ENCODE measurements at regions not wholly inside any gene's neighbourhood (a gene's known extent, or its start where the extent isn't known, plus 50 kb on each side); places are given as distances from the start of the nearest gene placed in this dataset.

DNA sequence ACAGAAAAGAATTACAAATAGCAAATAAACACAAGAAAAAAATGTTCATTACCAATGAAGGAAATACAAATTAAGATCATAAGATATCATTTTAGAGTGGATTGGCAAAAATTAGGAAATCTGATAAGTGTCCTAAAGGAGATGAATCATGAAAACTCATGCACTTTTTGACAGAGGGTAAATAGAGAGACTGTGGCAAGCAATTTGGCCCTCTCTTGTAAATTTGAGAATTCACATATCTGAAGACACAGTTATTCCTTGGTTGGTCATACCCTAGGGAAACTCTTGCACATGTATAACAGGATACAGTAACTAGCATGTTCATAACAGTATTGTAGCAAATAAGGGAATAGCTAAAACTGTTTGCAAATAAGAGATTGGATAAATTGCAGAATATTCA lies 246.0 kb upstream of the GADL1 start:
- Histone ChIP-seq H3K27ac (ENCODE audit: low read depth, low read length) (no peak overlapping the region), H3K9ac (ENCODE audit: low read depth, low read length) (no peak overlapping the region), H3K4me1 (ENCODE audit: control insufficient read depth, insufficient read depth, low read length) (peaks cover 38% of the 10 kb centered on the region), H3K9me3 (ENCODE audit: control insufficient read depth, insufficient read depth, low read length) (no peaks in the 10 kb centered on the region), H3K4me3 (ENCODE audit: low read depth, low read length) (no peak overlapping the region), H3K36me3 (ENCODE audit: control insufficient read depth, insufficient read depth, low read length) (no peaks in the 10 kb centered on the region), H3K27me3 (ENCODE audit: control insufficient read depth, insufficient read depth, low read length) (no peaks in the 10 kb centered on the region)

GRCh38 chr3:31142139-31142538 lies 247.7 kb upstream of the GADL1 start:
- H3K4me3 ChIP-seq (ENCODE audit: low read depth, low read length): peak overlapping the region; percentile 26
- H3K36me3 ChIP-seq (ENCODE audit: control insufficient read depth, insufficient read depth, low read length): no peaks in the 10 kb centered on the region
- H3K27ac ChIP-seq (ENCODE audit: low read depth, low read length): peak overlapping the region; percentile 81
- no peak overlapping the region for H3K9ac ChIP-seq (ENCODE audit: low read depth, low read length)
- H3K4me1 ChIP-seq (ENCODE audit: control insufficient read depth, insufficient read depth, low read length): peaks cover 38% of the 10 kb centered on the region
- H3K27me3 ChIP-seq (ENCODE audit: control insufficient read depth, insufficient read depth, low read length): no peaks in the 10 kb centered on the region
- H3K9me3 ChIP-seq (ENCODE audit: control insufficient read depth, insufficient read depth, low read length): peaks cover 5% of the 10 kb centered on the region

- H3K9ac ChIP-seq (ENCODE audit: low read depth, low read length): no peak overlapping the region
- no peaks in the 10 kb centered on the region for H3K36me3 ChIP-seq (ENCODE audit: control insufficient read depth, insufficient read depth, low read length)
- peak overlapping the region; percentile 26 for H3K4me3 ChIP-seq (ENCODE audit: low read depth, low read length)
- H3K27me3 ChIP-seq (ENCODE audit: control insufficient read depth, insufficient read depth, low read length): no peaks in the 10 kb centered on the region
- peaks cover 38% of the 10 kb centered on the region for H3K4me1 ChIP-seq (ENCODE audit: control insufficient read depth, insufficient read depth, low read length)
- peaks cover 9% of the 10 kb centered on the region for H3K9me3 ChIP-seq (ENCODE audit: control insufficient read depth, insufficient read depth, low read length)
- H3K27ac ChIP-seq (ENCODE audit: low read depth, low read length): peak overlapping the region; percentile 81
Measured at GRCh38 chr3:31142543-31142942, 248.1 kb upstream of the GADL1 start.

- H3K4me3 ChIP-seq (ENCODE audit: low read depth, low read length): no peak overlapping the region
- H3K9me3 ChIP-seq (ENCODE audit: control insufficient read depth, insufficient read depth, low read length): peaks cover 12% of the 10 kb centered on the region
- H3K27ac ChIP-seq (ENCODE audit: low read depth, low read length): no peak overlapping the region
- H3K4me1 ChIP-seq (ENCODE audit: control insufficient read depth, insufficient read depth, low read length): peaks cover 38% of the 10 kb centered on the region
- no peaks in the 10 kb centered on the region for H3K36me3 ChIP-seq (ENCODE audit: control insufficient read depth, insufficient read depth, low read length)
- no peaks in the 10 kb centered on the region for H3K27me3 ChIP-seq (ENCODE audit: control insufficient read depth, insufficient read depth, low read length)
- no peak overlapping the region for H3K9ac ChIP-seq (ENCODE audit: low read depth, low read length)
Measured at GRCh38 chr3:31145062-31145461, 250.6 kb upstream of the GADL1 start.

DNA sequence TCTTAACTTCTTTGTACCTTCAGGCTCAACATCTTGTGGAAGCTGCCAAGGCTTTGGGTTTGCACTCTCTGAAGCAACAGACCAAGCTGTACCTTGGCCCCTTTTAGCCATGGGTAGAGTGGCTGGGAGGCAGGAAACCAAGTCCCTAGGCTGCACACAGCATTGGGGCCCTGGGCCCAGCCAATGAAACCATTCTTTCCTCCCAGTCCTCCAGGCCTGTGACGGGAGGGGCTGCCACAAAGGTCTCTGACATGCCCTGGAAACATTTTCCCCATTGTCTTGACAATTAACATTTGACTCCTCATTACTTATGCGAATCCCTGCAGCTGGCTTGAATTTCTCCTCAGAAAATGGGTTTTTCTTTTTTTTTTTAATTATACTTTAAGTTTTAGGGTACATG lies 253.1 kb upstream of the GADL1 start:
- H3K9ac ChIP-seq (ENCODE audit: low read depth, low read length): no peak overlapping the region
- no peak overlapping the region for H3K27ac ChIP-seq (ENCODE audit: low read depth, low read length)
- H3K4me3 ChIP-seq (ENCODE audit: low read depth, low read length): no peak overlapping the region; the same call in 1 of the 2 replicates

GRCh38 chr3:31157047-31157694 lies 262.7 kb upstream of the GADL1 start:
- Histone ChIP-seq H3K27me3 (ENCODE audit: control insufficient read depth, insufficient read depth, low read length) (no peaks in the 10 kb centered on the region), H3K9me3 (ENCODE audit: control insufficient read depth, insufficient read depth, low read length) (no peaks in the 10 kb centered on the region), H3K9ac (ENCODE audit: low read depth, low read length) (no peak overlapping the region), H3K36me3 (ENCODE audit: control insufficient read depth, insufficient read depth, low read length) (no peaks in the 10 kb centered on the region), H3K4me3 (ENCODE audit: low read depth, low read length) (no peak overlapping the region), H3K4me1 (ENCODE audit: control insufficient read depth, insufficient read depth, low read length) (no peaks in the 10 kb centered on the region), H3K27ac (ENCODE audit: low read depth, low read length) (no peak overlapping the region)

More for the DNA sequence above, 253.1 kb upstream of the GADL1 start:
- peaks cover 12% of the 10 kb centered on the region for H3K9me3 ChIP-seq (ENCODE audit: control insufficient read depth, insufficient read depth, low read length)
- no peaks in the 10 kb centered on the region for H3K36me3 ChIP-seq (ENCODE audit: control insufficient read depth, insufficient read depth, low read length)
- peaks cover 20% of the 10 kb centered on the region for H3K4me1 ChIP-seq (ENCODE audit: control insufficient read depth, insufficient read depth, low read length)
- no peaks in the 10 kb centered on the region for H3K27me3 ChIP-seq (ENCODE audit: control insufficient read depth, insufficient read depth, low read length)

DNA sequence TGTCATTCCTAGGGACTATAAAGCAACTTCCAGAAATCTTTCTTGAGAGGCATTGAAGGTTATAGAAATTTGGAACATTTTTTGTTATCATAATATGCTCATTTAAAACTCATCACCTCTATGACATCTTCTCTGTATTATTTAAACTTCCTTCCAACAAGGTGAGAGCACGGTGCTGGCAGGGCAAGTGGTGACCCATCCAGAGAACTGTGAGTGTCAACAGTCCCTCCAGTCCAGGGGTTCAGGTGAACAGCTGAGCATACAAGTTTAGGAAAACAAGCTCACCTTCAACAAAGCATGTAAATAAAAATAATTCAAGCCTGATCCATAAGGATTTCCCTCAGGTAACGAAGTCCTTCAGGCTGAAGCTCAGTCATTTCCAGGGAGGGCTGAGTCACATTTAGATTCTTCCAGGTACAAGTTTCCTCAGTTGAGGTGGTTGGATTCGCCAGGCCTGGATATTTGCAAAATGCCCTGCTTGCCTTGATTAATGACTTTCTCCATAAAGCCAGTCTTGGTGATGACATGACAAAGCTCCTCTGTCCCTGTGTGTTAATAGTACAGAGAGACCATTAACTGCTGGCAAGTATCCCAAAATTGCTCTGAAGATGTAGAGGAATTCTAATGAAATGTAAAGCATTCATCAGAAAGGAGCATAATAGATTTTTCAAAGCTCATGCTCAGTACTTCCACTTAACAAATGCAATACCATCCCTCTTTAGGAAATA lies 263.6 kb upstream of the GADL1 start:
- no peaks in the 10 kb centered on the region for H3K36me3 ChIP-seq (ENCODE audit: control insufficient read depth, insufficient read depth, low read length)
- no peak overlapping the region for H3K9ac ChIP-seq (ENCODE audit: low read depth, low read length)
- H3K9me3 ChIP-seq (ENCODE audit: control insufficient read depth, insufficient read depth, low read length): no peaks in the 10 kb centered on the region
- H3K4me1 ChIP-seq (ENCODE audit: control insufficient read depth, insufficient read depth, low read length): no peaks in the 10 kb centered on the region
- no peaks in the 10 kb centered on the region for H3K27me3 ChIP-seq (ENCODE audit: control insufficient read depth, insufficient read depth, low read length)
- H3K27ac ChIP-seq (ENCODE audit: low read depth, low read length): no peak overlapping the region
- H3K4me3 ChIP-seq (ENCODE audit: low read depth, low read length): no peak overlapping the region

- H3K27me3 ChIP-seq (ENCODE audit: control insufficient read depth, insufficient read depth, low read length): no peaks in the 10 kb centered on the region
- H3K4me3 ChIP-seq (ENCODE audit: low read depth, low read length): no peak overlapping the region
- H3K27ac ChIP-seq (ENCODE audit: low read depth, low read length): no peak overlapping the region
- H3K9ac ChIP-seq (ENCODE audit: low read depth, low read length): no peak overlapping the region
- no peaks in the 10 kb centered on the region for H3K9me3 ChIP-seq (ENCODE audit: control insufficient read depth, insufficient read depth, low read length)
- no peaks in the 10 kb centered on the region for H3K36me3 ChIP-seq (ENCODE audit: control insufficient read depth, insufficient read depth, low read length)
- no peaks in the 10 kb centered on the region for H3K4me1 ChIP-seq (ENCODE audit: control insufficient read depth, insufficient read depth, low read length)
Measured at GRCh38 chr3:31159331-31160039, 265.0 kb upstream of the GADL1 start.

- Histone ChIP-seq H3K9ac (ENCODE audit: low read depth, low read length) (no peak overlapping the region), H3K9me3 (ENCODE audit: control insufficient read depth, insufficient read depth, low read length) (no peaks in the 10 kb centered on the region), H3K27ac (ENCODE audit: low read depth, low read length) (no peak overlapping the region), H3K27me3 (ENCODE audit: control insufficient read depth, insufficient read depth, low read length) (no peaks in the 10 kb centered on the region), H3K36me3 (ENCODE audit: control insufficient read depth, insufficient read depth, low read length) (no peaks in the 10 kb centered on the region), H3K4me3 (ENCODE audit: low read depth, low read length) (no peak overlapping the region), H3K4me1 (ENCODE audit: control insufficient read depth, insufficient read depth, low read length) (peaks cover 16% of the 10 kb centered on the region)
Measured at GRCh38 chr3:31161889-31162288, 267.4 kb upstream of the GADL1 start.

DNA sequence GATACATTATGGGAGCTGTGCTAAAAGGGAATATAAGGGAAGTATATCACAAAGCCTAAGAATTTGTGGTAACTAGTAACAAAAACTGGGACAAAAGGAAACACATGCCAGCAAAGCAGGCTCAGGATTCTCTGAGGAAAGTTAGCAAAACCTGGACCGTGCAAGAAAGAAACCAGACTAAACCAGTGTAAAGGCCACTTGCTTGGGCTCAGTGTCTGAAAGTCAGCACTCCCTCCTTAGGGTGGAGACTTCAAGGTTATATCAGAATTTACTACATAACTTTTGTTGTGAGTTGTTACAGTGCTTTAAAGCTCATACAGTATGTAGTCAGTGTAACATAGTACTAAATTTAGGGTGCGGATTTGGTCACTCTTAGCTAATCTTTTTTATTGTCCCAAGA lies 269.9 kb upstream of the GADL1 start:
- Histone ChIP-seq H3K27me3 (ENCODE audit: control insufficient read depth, insufficient read depth, low read length) (no peaks in the 10 kb centered on the region), H3K4me3 (ENCODE audit: low read depth, low read length) (no peak overlapping the region), H3K4me1 (ENCODE audit: control insufficient read depth, insufficient read depth, low read length) (peaks cover 16% of the 10 kb centered on the region), H3K9me3 (ENCODE audit: control insufficient read depth, insufficient read depth, low read length) (no peaks in the 10 kb centered on the region), H3K9ac (ENCODE audit: low read depth, low read length) (no peak overlapping the region), H3K27ac (ENCODE audit: low read depth, low read length) (no peak overlapping the region), H3K36me3 (ENCODE audit: control insufficient read depth, insufficient read depth, low read length) (no peaks in the 10 kb centered on the region)

- Histone ChIP-seq H3K4me3 (ENCODE audit: low read depth, low read length) (no peak overlapping the region), H3K9ac (ENCODE audit: low read depth, low read length) (no peak overlapping the region), H3K27me3 (ENCODE audit: control insufficient read depth, insufficient read depth, low read length) (no peaks in the 10 kb centered on the region), H3K4me1 (ENCODE audit: control insufficient read depth, insufficient read depth, low read length) (peaks cover 16% of the 10 kb centered on the region), H3K27ac (ENCODE audit: low read depth, low read length) (no peak overlapping the region), H3K9me3 (ENCODE audit: control insufficient read depth, insufficient read depth, low read length) (no peaks in the 10 kb centered on the region), H3K36me3 (ENCODE audit: control insufficient read depth, insufficient read depth, low read length) (no peaks in the 10 kb centered on the region)
Measured at GRCh38 chr3:31165399-31165860, 271.0 kb upstream of the GADL1 start.

Data from HUES48 (cell line).